ENCODE measurements at regions not wholly inside any gene's neighbourhood (a gene's known extent, or its start where the extent isn't known, plus 50 kb on each side); places are given as distances from the start of the nearest gene placed in this dataset.

- no peak overlapping the region for H3K27ac Mint-ChIP-seq
- no peaks in the 10 kb centered on the region for H3K4me1 Mint-ChIP-seq
- ATAC-seq (no peak), DNase-seq (ENCODE audit: low spot score in 2 of 2) (no peak)
- H3K36me3 Mint-ChIP-seq: no peaks in the 10 kb centered on the region
- H3K9me3 Mint-ChIP-seq: no peaks in the 10 kb centered on the region
- H3K4me3 Mint-ChIP-seq: no peak overlapping the region
These were observed 61.7 kb upstream of the PPP2R2B start for GRCh38 chr5:146940295-146940694.

- Mint-ChIP-seq H3K27ac (no peak overlapping the region), H3K9me3 (no peaks in the 10 kb centered on the region), H3K4me3 (no peak overlapping the region), H3K4me1 (peaks cover 8% of the 10 kb centered on the region), H3K36me3 (no peaks in the 10 kb centered on the region)
- ATAC-seq (no peak), DNase-seq (ENCODE audit: low spot score in 2 of 2) (no peak)
These were observed 65.5 kb upstream of the PPP2R2B start for GRCh38 chr5:146944019-146944418.

GRCh38 chr5:146944764-146945616 is 66.4 kb upstream of the PPP2R2B start:
- ATAC-seq (no peak), DNase-seq (ENCODE audit: low spot score in 2 of 2) (no peak)
- H3K36me3 Mint-ChIP-seq: no peaks in the 10 kb centered on the region
- H3K4me3 Mint-ChIP-seq: no peak overlapping the region
- no peak overlapping the region for H3K27ac Mint-ChIP-seq
- H3K9me3 Mint-ChIP-seq: no peaks in the 10 kb centered on the region
- H3K4me1 Mint-ChIP-seq: peaks cover 8% of the 10 kb centered on the region

- no peak for DNase-seq (ENCODE audit: low spot score in 2 of 2)
- ATAC-seq: no peak
- Mint-ChIP-seq H3K4me1 (peaks cover 8% of the 10 kb centered on the region), H3K36me3 (no peaks in the 10 kb centered on the region), H3K27ac (no peak overlapping the region), H3K4me3 (no peak overlapping the region), H3K9me3 (no peaks in the 10 kb centered on the region)
These were observed 67.1 kb upstream of the PPP2R2B start for GRCh38 chr5:146945617-146946084.

GRCh38 chr5:146947181-146947941 is 68.8 kb upstream of the PPP2R2B start:
- no peaks in the 10 kb centered on the region for H3K36me3 Mint-ChIP-seq
- no peak overlapping the region for H3K27ac Mint-ChIP-seq
- DNase-seq (ENCODE audit: low spot score in 2 of 2): no peak
- H3K4me3 Mint-ChIP-seq: no peak overlapping the region
- no peaks in the 10 kb centered on the region for H3K9me3 Mint-ChIP-seq
- peak; percentile 37 for ATAC-seq
- peaks cover 8% of the 10 kb centered on the region for H3K4me1 Mint-ChIP-seq

- DNase-seq (ENCODE audit: low spot score in 2 of 2): no peak
- ATAC-seq: no peak
- Mint-ChIP-seq H3K4me1 (peaks cover 8% of the 10 kb centered on the region), H3K36me3 (no peaks in the 10 kb centered on the region), H3K4me3 (no peak overlapping the region), H3K9me3 (no peaks in the 10 kb centered on the region), H3K27ac (no peak overlapping the region)
These were observed 70.1 kb upstream of the PPP2R2B start for GRCh38 chr5:146948666-146949065.

GRCh38 chr5:146952168-146952567 is 73.6 kb upstream of the PPP2R2B start:
- H3K27ac Mint-ChIP-seq: no peak overlapping the region
- peaks cover 6% of the 10 kb centered on the region for H3K4me1 Mint-ChIP-seq
- DNase-seq (ENCODE audit: low spot score in 2 of 2) (no peak), ATAC-seq (no peak)
- no peaks in the 10 kb centered on the region for H3K9me3 Mint-ChIP-seq
- no peak overlapping the region for H3K4me3 Mint-ChIP-seq
- H3K36me3 Mint-ChIP-seq: no peaks in the 10 kb centered on the region

- no peak overlapping the region for H3K4me3 Mint-ChIP-seq
- DNase-seq (ENCODE audit: low spot score in 2 of 2) (no peak), ATAC-seq (no peak)
- H3K4me1 Mint-ChIP-seq: no peaks in the 10 kb centered on the region
- H3K27ac Mint-ChIP-seq: no peak overlapping the region
- H3K9me3 Mint-ChIP-seq: no peaks in the 10 kb centered on the region
- no peaks in the 10 kb centered on the region for H3K36me3 Mint-ChIP-seq
These were observed 77.7 kb upstream of the PPP2R2B start for GRCh38 chr5:146956217-146956616.

GRCh38 chr5:146959360-146959759 is 80.8 kb upstream of the PPP2R2B start:
- DNase-seq (ENCODE audit: low spot score in 2 of 2): no peak
- Mint-ChIP-seq H3K27ac (no peak overlapping the region), H3K4me3 (no peak overlapping the region), H3K36me3 (no peaks in the 10 kb centered on the region), H3K4me1 (no peaks in the 10 kb centered on the region), H3K9me3 (no peaks in the 10 kb centered on the region)
- peak; percentile 13 for ATAC-seq

- no peak for DNase-seq (ENCODE audit: low spot score in 2 of 2)
- H3K9me3 Mint-ChIP-seq: no peaks in the 10 kb centered on the region
These were observed 84.3 kb upstream of the PPP2R2B start for GRCh38 chr5:146962801-146963355.

GRCh38 chr5:146965761-146966659 is 87.5 kb upstream of the PPP2R2B start:
- Mint-ChIP-seq H3K4me1 (no peaks in the 10 kb centered on the region), H3K27ac (no peak overlapping the region), H3K36me3 (no peaks in the 10 kb centered on the region), H3K4me3 (no peak overlapping the region), H3K9me3 (no peaks in the 10 kb centered on the region)
- peak; percentile 81 for ATAC-seq
- peak; percentile 42 to 76 for DNase-seq (ENCODE audit: low spot score in 2 of 2)

More at GRCh38 chr5:146962801-146963355, 84.3 kb upstream of the PPP2R2B start:
- H3K27ac Mint-ChIP-seq: no peak overlapping the region
- no peaks in the 10 kb centered on the region for H3K4me1 Mint-ChIP-seq
- H3K36me3 Mint-ChIP-seq: no peaks in the 10 kb centered on the region
- no peak overlapping the region for H3K4me3 Mint-ChIP-seq
- ATAC-seq: no peak

GRCh38 chr5:146967646-146968045 is 89.1 kb upstream of the PPP2R2B start:
- Mint-ChIP-seq H3K4me3 (no peak overlapping the region), H3K4me1 (no peaks in the 10 kb centered on the region), H3K27ac (no peak overlapping the region), H3K9me3 (no peaks in the 10 kb centered on the region), H3K36me3 (no peaks in the 10 kb centered on the region)
- DNase-seq (ENCODE audit: low spot score in 2 of 2) (no peak), ATAC-seq (no peak)

- no peak overlapping the region for H3K4me3 Mint-ChIP-seq
- no peak overlapping the region for H3K27ac Mint-ChIP-seq
- H3K4me1 Mint-ChIP-seq: no peaks in the 10 kb centered on the region
- no peak for ATAC-seq
- H3K9me3 Mint-ChIP-seq: no peaks in the 10 kb centered on the region
- DNase-seq (ENCODE audit: low spot score in 2 of 2): no peak
- no peaks in the 10 kb centered on the region for H3K36me3 Mint-ChIP-seq
These were observed 92.8 kb upstream of the PPP2R2B start for GRCh38 chr5:146971401-146971800.

GRCh38 chr5:146986469-146986868 is 107.9 kb upstream of the PPP2R2B start:
- Mint-ChIP-seq H3K27ac (no peak overlapping the region), H3K36me3 (no peaks in the 10 kb centered on the region), H3K9me3 (peaks cover 30% of the 10 kb centered on the region), H3K4me1 (no peaks in the 10 kb centered on the region), H3K4me3 (no peak overlapping the region)
- no peak for ATAC-seq
- no peak for DNase-seq (ENCODE audit: low spot score in 2 of 2)
